Ovary (tissue), 3 donors: ENCODE measurements at regions not wholly inside any gene's neighbourhood (a gene's known extent, or its start where the extent isn't known, plus 50 kb on each side); places are given as distances from the start of the nearest gene placed in this dataset.

ENCODE experiments used
- POLR2A ChIP-seq: fragments of 450-650 bp; IDR thresholded peaks from one replicate; pipeline ENCODE4 v1.6.1; 2017; ENCODE audit warnings: antibody characterized with exemption, mild to moderate bottlenecking, moderate library complexity
- TF ChIP-seq, protein P1 (sequence below), 3 donors: fragments of 450-650 bp in 2 of 3; fragments of 200-600 bp in 1 of 3; IDR thresholded peaks; one replicate each; pipeline versions ENCODE4 v1.5.1 to v1.8.0; 2016 to 2022; ENCODE audit warnings: antibody characterized with exemption in 3 of 3, mild to moderate bottlenecking in 1 of 3
- donor health status: DM: no; HTN: no; CAD: no.

DNA sequence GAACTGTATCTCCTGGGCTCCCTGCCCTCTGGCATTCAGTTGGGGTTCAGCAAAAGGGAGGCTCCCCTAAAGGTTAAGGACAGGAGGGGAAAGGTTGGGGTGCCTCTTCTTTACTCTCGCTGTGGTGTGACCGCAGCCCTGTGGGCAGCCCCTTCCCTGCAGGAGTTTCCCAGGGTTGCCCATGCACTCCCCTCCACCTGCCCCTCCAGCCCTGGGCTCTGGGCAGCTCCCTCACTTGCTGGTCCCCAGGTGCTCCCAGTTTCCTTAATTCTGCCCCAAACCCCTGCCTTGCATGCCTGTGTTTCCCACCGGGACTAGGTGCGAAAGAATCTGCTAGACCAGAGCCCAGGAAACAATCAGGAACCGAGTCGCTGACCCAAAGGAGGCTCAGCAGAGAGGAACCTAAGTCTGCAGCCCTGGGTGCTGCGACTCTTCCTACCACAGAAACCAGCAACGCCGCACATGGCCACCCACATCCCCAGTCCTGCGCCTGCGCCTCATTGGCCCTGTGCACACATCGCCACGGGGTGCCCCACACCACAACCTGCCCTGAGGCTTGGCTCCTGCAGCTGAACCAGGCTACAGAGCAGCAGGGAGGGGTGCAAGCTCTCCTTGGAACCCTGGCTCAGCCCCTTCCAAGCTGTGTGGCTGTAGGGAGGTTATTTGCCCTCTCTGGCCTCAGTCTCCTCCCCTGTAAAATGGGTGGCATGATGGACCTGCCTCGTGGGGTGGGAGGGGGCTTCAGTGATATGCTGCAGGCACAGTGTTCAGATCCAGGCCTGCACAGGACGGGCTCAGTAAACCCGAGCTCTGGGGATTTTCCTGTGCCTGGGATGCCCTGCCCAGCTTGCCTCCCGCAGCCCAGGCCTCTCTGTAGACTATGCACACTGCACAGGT is 487.6 kb downstream of the PREX1 start:
- TF ChIP-seq POLR2A, result no peak
- TF ChIP-seq, protein P1, sequence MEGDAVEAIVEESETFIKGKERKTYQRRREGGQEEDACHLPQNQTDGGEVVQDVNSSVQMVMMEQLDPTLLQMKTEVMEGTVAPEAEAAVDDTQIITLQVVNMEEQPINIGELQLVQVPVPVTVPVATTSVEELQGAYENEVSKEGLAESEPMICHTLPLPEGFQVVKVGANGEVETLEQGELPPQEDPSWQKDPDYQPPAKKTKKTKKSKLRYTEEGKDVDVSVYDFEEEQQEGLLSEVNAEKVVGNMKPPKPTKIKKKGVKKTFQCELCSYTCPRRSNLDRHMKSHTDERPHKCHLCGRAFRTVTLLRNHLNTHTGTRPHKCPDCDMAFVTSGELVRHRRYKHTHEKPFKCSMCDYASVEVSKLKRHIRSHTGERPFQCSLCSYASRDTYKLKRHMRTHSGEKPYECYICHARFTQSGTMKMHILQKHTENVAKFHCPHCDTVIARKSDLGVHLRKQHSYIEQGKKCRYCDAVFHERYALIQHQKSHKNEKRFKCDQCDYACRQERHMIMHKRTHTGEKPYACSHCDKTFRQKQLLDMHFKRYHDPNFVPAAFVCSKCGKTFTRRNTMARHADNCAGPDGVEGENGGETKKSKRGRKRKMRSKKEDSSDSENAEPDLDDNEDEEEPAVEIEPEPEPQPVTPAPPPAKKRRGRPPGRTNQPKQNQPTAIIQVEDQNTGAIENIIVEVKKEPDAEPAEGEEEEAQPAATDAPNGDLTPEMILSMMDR (IDR thresholded peaks at IDR 0.05), result no peak
